ENCODE measurements at regions not wholly inside any gene's neighbourhood (a gene's known extent, or its start where the extent isn't known, plus 50 kb on each side); places are given as distances from the start of the nearest gene placed in this dataset.

GRCh38 chr5:57754616-57755015 lies 272.0 kb upstream of the ACTBL2 start:
- Histone ChIP-seq H3K79me2 (ENCODE audit: control insufficient read depth, low read length) (no peaks in the 10 kb centered on the region), H3K27me3 (ENCODE audit: control insufficient read depth, low read length) (no peaks in the 10 kb centered on the region), H3K27ac (ENCODE audit: low read depth, low read length) (no peak overlapping the region), H3K36me3 (ENCODE audit: control insufficient read depth, low read length) (no peaks in the 10 kb centered on the region), H3K4me3 (ENCODE audit: low read length) (no peak overlapping the region), H4K20me1 (ENCODE audit: control insufficient read depth, insufficient read depth, low read depth, low read length) (no peaks in the 10 kb centered on the region), H3K9me3 (ENCODE audit: control insufficient read depth, insufficient read depth, low read length) (peaks cover 3% of the 10 kb centered on the region; the same call in 1 of the 2 replicates), H3K4me2 (ENCODE audit: low read length) (no peak overlapping the region), H3K4me1 (ENCODE audit: control insufficient read depth, low read length) (no peaks in the 10 kb centered on the region), H3F3A (ENCODE audit: control insufficient read depth, insufficient read depth) (no peaks in the 10 kb centered on the region), H3K9me2 (replicated peaks; ENCODE audit: control insufficient read depth, low read length) (no peaks in the 10 kb centered on the region)
- TF ChIP-seq EZH2phosphoT487 (IDR thresholded peaks at IDR 0.05; ENCODE audit: borderline replicate concordance, low read length) (no peak), CTCF (IDR thresholded peaks at IDR 0.05; ENCODE audit: low read depth, low read length, poor library complexity, severe bottlenecking) (no peak)

- no peak overlapping the region for H3K4me3 ChIP-seq (ENCODE audit: low read length)
- no peaks in the 10 kb centered on the region for H3K27me3 ChIP-seq (ENCODE audit: control insufficient read depth, low read length)
- no peaks in the 10 kb centered on the region for H3K79me2 ChIP-seq (ENCODE audit: control insufficient read depth, low read length)
- no peak for TF ChIP-seq CTCF (IDR thresholded peaks at IDR 0.05; ENCODE audit: low read depth, low read length, poor library complexity, severe bottlenecking)
- no peaks in the 10 kb centered on the region for H4K20me1 ChIP-seq (ENCODE audit: control insufficient read depth, insufficient read depth, low read depth, low read length)
- H3K9me3 ChIP-seq (ENCODE audit: control insufficient read depth, insufficient read depth, low read length): peaks cover 3% of the 10 kb centered on the region; the same call in 1 of the 2 replicates
- no peak overlapping the region for H3K27ac ChIP-seq (ENCODE audit: low read depth, low read length)
- no peak overlapping the region for H3K4me2 ChIP-seq (ENCODE audit: low read length)
- no peaks in the 10 kb centered on the region for H3K9me2 ChIP-seq (replicated peaks; ENCODE audit: control insufficient read depth, low read length)
- H3K4me1 ChIP-seq (ENCODE audit: control insufficient read depth, low read length): no peaks in the 10 kb centered on the region
- H3F3A ChIP-seq (ENCODE audit: control insufficient read depth, insufficient read depth): no peaks in the 10 kb centered on the region
- H3K36me3 ChIP-seq (ENCODE audit: control insufficient read depth, low read length): no peaks in the 10 kb centered on the region
Observed at GRCh38 chr5:57753446-57753845, 270.8 kb upstream of the ACTBL2 start.

GRCh38 chr5:57751710-57752109 lies 269.1 kb upstream of the ACTBL2 start:
- Histone ChIP-seq H3K9me2 (replicated peaks; ENCODE audit: control insufficient read depth, low read length) (no peaks in the 10 kb centered on the region), H3K79me2 (ENCODE audit: control insufficient read depth, low read length) (no peaks in the 10 kb centered on the region), H3F3A (ENCODE audit: control insufficient read depth, insufficient read depth) (no peaks in the 10 kb centered on the region), H3K4me3 (ENCODE audit: low read length) (no peak overlapping the region), H3K27ac (ENCODE audit: low read depth, low read length) (no peak overlapping the region), H3K4me1 (ENCODE audit: control insufficient read depth, low read length) (no peaks in the 10 kb centered on the region), H3K27me3 (ENCODE audit: control insufficient read depth, low read length) (no peaks in the 10 kb centered on the region), H3K9me3 (ENCODE audit: control insufficient read depth, insufficient read depth, low read length) (peaks cover 3% of the 10 kb centered on the region; the same call in 1 of the 2 replicates), H3K36me3 (ENCODE audit: control insufficient read depth, low read length) (no peaks in the 10 kb centered on the region), H4K20me1 (ENCODE audit: control insufficient read depth, insufficient read depth, low read depth, low read length) (no peaks in the 10 kb centered on the region), H3K4me2 (ENCODE audit: low read length) (no peak overlapping the region)
- TF ChIP-seq CTCF (IDR thresholded peaks at IDR 0.05; ENCODE audit: low read depth, low read length, poor library complexity, severe bottlenecking): no peak
- no peak for TF ChIP-seq EZH2phosphoT487 (IDR thresholded peaks at IDR 0.05; ENCODE audit: borderline replicate concordance, low read length)

GRCh38 chr5:57750891-57751290 lies 268.3 kb upstream of the ACTBL2 start:
- Histone ChIP-seq H3K4me3 (ENCODE audit: low read length) (no peak overlapping the region), H3K27me3 (ENCODE audit: control insufficient read depth, low read length) (no peaks in the 10 kb centered on the region), H3K27ac (ENCODE audit: low read depth, low read length) (no peak overlapping the region), H3K36me3 (ENCODE audit: control insufficient read depth, low read length) (no peaks in the 10 kb centered on the region), H3K9me2 (replicated peaks; ENCODE audit: control insufficient read depth, low read length) (no peaks in the 10 kb centered on the region), H3F3A (ENCODE audit: control insufficient read depth, insufficient read depth) (no peaks in the 10 kb centered on the region), H4K20me1 (ENCODE audit: control insufficient read depth, insufficient read depth, low read depth, low read length) (no peaks in the 10 kb centered on the region), H3K9me3 (ENCODE audit: control insufficient read depth, insufficient read depth, low read length) (peaks cover 3% of the 10 kb centered on the region; the same call in 1 of the 2 replicates), H3K79me2 (ENCODE audit: control insufficient read depth, low read length) (no peaks in the 10 kb centered on the region), H3K4me1 (ENCODE audit: control insufficient read depth, low read length) (no peaks in the 10 kb centered on the region), H3K4me2 (ENCODE audit: low read length) (no peak overlapping the region)
- TF ChIP-seq CTCF (IDR thresholded peaks at IDR 0.05; ENCODE audit: low read depth, low read length, poor library complexity, severe bottlenecking): no peak
- no peak for TF ChIP-seq EZH2phosphoT487 (IDR thresholded peaks at IDR 0.05; ENCODE audit: borderline replicate concordance, low read length)

Measured in DOHH2 (cell line).